ENCODE measurements at regions not wholly inside any gene's neighbourhood (a gene's known extent, or its start where the extent isn't known, plus 50 kb on each side); places are given as distances from the start of the nearest gene placed in this dataset.

DNA sequence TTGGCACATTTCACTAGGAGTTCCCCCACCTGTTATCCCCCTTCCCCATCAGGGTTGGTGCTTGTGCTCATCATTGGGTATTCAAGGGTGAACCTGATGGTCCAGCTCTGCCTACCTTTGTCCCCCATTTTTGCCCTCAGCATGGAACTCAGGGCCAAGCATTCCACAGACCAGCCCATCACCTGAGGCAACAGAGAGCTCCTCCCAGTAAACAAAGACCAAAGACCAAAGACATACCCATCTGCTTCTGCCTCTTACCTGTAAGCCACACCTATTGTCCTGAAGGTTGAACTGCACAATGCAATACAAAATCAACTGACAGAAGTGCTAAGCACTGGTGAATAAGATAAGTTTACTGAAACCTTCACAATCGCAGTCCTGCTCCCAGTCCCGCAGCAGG, 237.5 kb downstream of the PAPSS1 start:
- ATAC-seq: no peak
- DNase-seq (ENCODE audit: extremely low read depth in 1 of 4, low spot score in 3 of 4): no peak
- no peak overlapping the region for H2AFZ ChIP-seq (ENCODE audit: low read depth, low read length)
- H3K27me3 ChIP-seq (ENCODE audit: control insufficient read depth in 2 of 2, insufficient read depth in 2 of 2, low read length in 2 of 2): no peaks in the 10 kb centered on the region
- no peak overlapping the region for H3K27ac ChIP-seq (ENCODE audit: extremely low read depth, low read depth, low read length)
- H3K4me2 ChIP-seq (ENCODE audit: insufficient read depth, low read length): no peak overlapping the region
- H3K4me1 ChIP-seq (replicated peaks in 1 of 2; ENCODE audit: control insufficient read depth in 2 of 2, insufficient read depth in 2 of 2, low read length in 2 of 2): no peaks in the 10 kb centered on the region
- TF ChIP-seq ZNF3 (CRISPR knock-in tag; IDR thresholded peaks at IDR 0.05): no peak
- ChIA-PET POLR2A (no interaction called here), CTCF (ENCODE audit: low intra/inter-chr PET ratio) (no interaction called here)
- WGBS (ENCODE audit: insufficient coverage, low coverage, missing lambda C conversion rate): 0% methylated on average over 2 of the region's 2 CpGs
- in situ Hi-C loops (cut with MboI) (no loop called here), intact Hi-C loops (cut with micrococcal nuclease) (no loop called here)
- BruUV-seq (replicated peaks): no TSS peak
- H4K20me1 ChIP-seq (replicated peaks; ENCODE audit: control insufficient read depth, insufficient read depth, low read length): no peaks in the 10 kb centered on the region
- H3K9ac ChIP-seq (ENCODE audit: insufficient read depth in 1 of 2, low read depth in 2 of 2, low read length in 2 of 2): no peak overlapping the region
- no peaks in the 10 kb centered on the region for H3K9me1 ChIP-seq (ENCODE audit: control insufficient read depth, insufficient read depth, low read length)
- no peaks in the 10 kb centered on the region; the same call in 1 of the 2 replicates for H3K9me3 ChIP-seq (replicated peaks; ENCODE audit: control insufficient read depth, insufficient read depth, low read depth, low read length)
- H3K36me3 ChIP-seq (ENCODE audit: control insufficient read depth, insufficient read depth, low read length): no peaks in the 10 kb centered on the region
- H3K4me3 ChIP-seq: no peak overlapping the region
- no peak for FAIRE-seq
- no peaks in the 10 kb centered on the region for H3K79me2 ChIP-seq (ENCODE audit: control insufficient read depth, insufficient read depth, low read length)

DNA sequence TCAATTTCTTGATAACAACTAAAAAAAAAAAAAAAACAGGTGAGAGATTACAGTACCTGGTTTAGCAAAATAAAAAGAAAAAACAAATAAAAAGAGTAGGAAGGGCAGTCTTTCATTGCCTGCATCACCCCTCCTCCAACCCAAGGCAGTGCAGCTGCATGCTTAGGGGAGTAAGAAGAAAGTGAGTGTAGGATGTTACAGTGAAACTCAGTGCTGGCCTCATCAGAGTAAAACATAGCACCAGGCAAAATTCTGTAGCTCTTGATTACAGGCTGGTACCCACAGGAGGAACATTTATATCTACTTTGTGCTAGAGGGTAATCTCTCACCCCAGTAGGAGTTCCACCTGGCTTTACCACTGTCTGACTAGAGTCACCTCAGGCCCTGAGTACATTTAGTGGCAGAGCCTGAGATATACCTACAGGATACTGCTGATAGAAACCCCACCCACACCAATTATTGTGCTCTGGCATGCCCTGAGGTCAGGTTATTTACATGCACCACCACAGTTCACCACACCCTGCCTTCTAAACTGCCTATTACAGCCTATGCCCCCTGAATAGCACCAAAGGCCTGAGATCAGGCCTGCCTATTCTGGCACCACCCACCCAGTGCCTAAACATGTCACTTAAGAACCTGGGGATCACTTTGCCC, 241.6 kb downstream of the PAPSS1 start:
- Histone ChIP-seq H3K36me3 (ENCODE audit: control insufficient read depth, insufficient read depth, low read length) (no peaks in the 10 kb centered on the region), H3K9me3 (replicated peaks; ENCODE audit: control insufficient read depth, insufficient read depth, low read depth, low read length) (no peaks in the 10 kb centered on the region; the same call in 1 of the 2 replicates), H3K4me1 (replicated peaks in 1 of 2; ENCODE audit: control insufficient read depth in 2 of 2, insufficient read depth in 2 of 2, low read length in 2 of 2) (no peaks in the 10 kb centered on the region), H3K9me1 (ENCODE audit: control insufficient read depth, insufficient read depth, low read length) (no peaks in the 10 kb centered on the region), H4K20me1 (replicated peaks; ENCODE audit: control insufficient read depth, insufficient read depth, low read length) (no peaks in the 10 kb centered on the region), H3K27ac (ENCODE audit: extremely low read depth, low read depth, low read length) (no peak overlapping the region), H2AFZ (ENCODE audit: low read depth, low read length) (no peak overlapping the region), H3K27me3 (ENCODE audit: control insufficient read depth in 2 of 2, insufficient read depth in 2 of 2, low read length in 2 of 2) (no peaks in the 10 kb centered on the region), H3K79me2 (ENCODE audit: control insufficient read depth, insufficient read depth, low read length) (no peaks in the 10 kb centered on the region), H3K4me2 (ENCODE audit: insufficient read depth, low read length) (no peak overlapping the region), H3K4me3 (no peak overlapping the region), H3K9ac (ENCODE audit: insufficient read depth in 1 of 2, low read depth in 2 of 2, low read length in 2 of 2) (no peak overlapping the region)
- DNase-seq (ENCODE audit: extremely low read depth in 1 of 4, low spot score in 3 of 4) (no peak), ATAC-seq (no peak), FAIRE-seq (no peak)
- ChIA-PET POLR2A (no interaction called here), CTCF (ENCODE audit: low intra/inter-chr PET ratio) (no interaction called here)
- no TSS peak for BruUV-seq (replicated peaks)
- in situ Hi-C loops (cut with MboI) (no loop called here), intact Hi-C loops (cut with micrococcal nuclease) (no loop called here)
- no peak for TF ChIP-seq HDGF (IDR thresholded peaks at IDR 0.05)
- no peak for TF ChIP-seq ZNF280A (IDR thresholded peaks at IDR 0.05; ENCODE audit: low read depth, partially characterized antibody)

Measured in K562 (cell line).